Liver (tissue), 8 donors: ENCODE measurements at regions not wholly inside any gene's neighbourhood (a gene's known extent, or its start where the extent isn't known, plus 50 kb on each side); places are given as distances from the start of the nearest gene placed in this dataset.
"Not testable (repeated sequence)": the region's sequence is repeated elsewhere in the genome, so short reads cannot be mapped to it uniquely, and the experiment has no call there.

Source experiments
- DNase-seq: peaks from one replicate; pipeline ENCODE4 v3.0.0-alpha.2; 2017; ENCODE audit warnings: low spot score
- H3K27ac ChIP-seq, 2 donors: one replicate each; pipeline ENCODE4 v1.7.0; 2013; ENCODE audit warnings: inconsistent platforms in 2 of 2, low read length in 2 of 2, control low read depth in 1 of 2, low read depth in 1 of 2, mild to moderate bottlenecking in 1 of 2
- H3K27me3 ChIP-seq, 4 donors: one replicate each; pipeline versions ENCODE4 v1.6.1 to v1.7.0; 2013; ENCODE audit warnings: low read length in 3 of 4, inconsistent platforms in 1 of 4, mild to moderate bottlenecking in 1 of 4, moderate library complexity in 1 of 4; ENCODE audit not compliant: control insufficient read depth in 4 of 4, insufficient read depth in 4 of 4
- H3K36me3 ChIP-seq, 4 donors: one replicate each; pipeline versions ENCODE4 v1.6.1 to v1.7.0; 2013; ENCODE audit warnings: low read length in 3 of 4, mild to moderate bottlenecking in 3 of 4, low read depth in 1 of 4, moderate library complexity in 1 of 4; ENCODE audit not compliant: control insufficient read depth in 4 of 4, insufficient read depth in 3 of 4
- H3K4me1 ChIP-seq, 4 donors: one replicate each; pipeline versions ENCODE4 v1.6.1 to v1.7.0; 2013; ENCODE audit warnings: low read length in 3 of 4, mild to moderate bottlenecking in 3 of 4, moderate library complexity in 1 of 4; ENCODE audit not compliant: control insufficient read depth in 4 of 4, insufficient read depth in 4 of 4
- H3K4me3 ChIP-seq, 3 donors: one replicate each; pipeline versions ENCODE4 v1.6.1 to v1.7.0; 2013; ENCODE audit warnings: low read length in 3 of 3, control low read depth in 1 of 3, low read depth in 1 of 3, mild to moderate bottlenecking in 1 of 3
- H3K9ac ChIP-seq, 2 donors: one replicate each; pipeline ENCODE4 v1.7.0; 2013; ENCODE audit warnings: low read length in 2 of 2, mild to moderate bottlenecking in 2 of 2, moderate library complexity in 2 of 2, control low read depth in 1 of 2, low read depth in 1 of 2
- H3K9me3 ChIP-seq, 4 donors: one replicate each; pipeline versions ENCODE4 v1.6.1 to v1.7.0; 2013; ENCODE audit warnings: low read length in 3 of 4; ENCODE audit not compliant: control insufficient read depth in 4 of 4
- ATF3 ChIP-seq: IDR thresholded peaks from 2 replicates; pipeline ENCODE4 v1.6.1; 2016; ENCODE audit warnings: antibody characterized with exemption
- CTCF ChIP-seq: fragments of 150-350 bp; IDR thresholded peaks from 2 replicates; pipeline ENCODE4 v1.5.1; 2017; ENCODE audit warnings: improper control_type of control experiment, low read depth, low read length; ENCODE audit not compliant: missing input control
- EGR1 ChIP-seq, 2 donors: IDR thresholded peaks; 2 replicates each; pipeline ENCODE4 v1.6.1; 2016 to 2018; ENCODE audit warnings: antibody characterized with exemption in 2 of 2, low read depth in 2 of 2
- FOXA1 ChIP-seq: IDR thresholded peaks from 2 replicates; pipeline ENCODE4 v1.6.1; 2016; ENCODE audit warnings: antibody characterized with exemption
- HNF4A ChIP-seq, 2 donors: conservative IDR thresholded peaks; 2 replicates each; pipeline ENCODE4 v1.6.1; 2016; ENCODE audit warnings: antibody characterized with exemption in 2 of 2, mild to moderate bottlenecking in 2 of 2
- MAX ChIP-seq: IDR thresholded peaks from 2 replicates; pipeline ENCODE4 v1.6.1; 2016; ENCODE audit warnings: antibody characterized with exemption
- RAD21 ChIP-seq, 2 donors: IDR thresholded peaks; 2 replicates each; pipeline ENCODE4 v1.6.1; 2016; ENCODE audit warnings: antibody characterized with exemption in 2 of 2, mild to moderate bottlenecking in 2 of 2
- REST ChIP-seq: IDR thresholded peaks from 2 replicates; pipeline ENCODE4 v1.6.1; 2016; ENCODE audit warnings: antibody characterized with exemption, mild to moderate bottlenecking
- TAF1 ChIP-seq: conservative IDR thresholded peaks from 2 replicates; pipeline ENCODE4 v1.6.1; 2016; ENCODE audit warnings: antibody characterized with exemption, mild to moderate bottlenecking
- YY1 ChIP-seq: IDR thresholded peaks from 2 replicates; pipeline ENCODE4 v1.6.1; 2016; ENCODE audit warnings: antibody characterized with exemption, mild to moderate bottlenecking
- ZBTB33 ChIP-seq: IDR thresholded peaks from 2 replicates; pipeline ENCODE4 v1.6.1; 2016; ENCODE audit warnings: antibody characterized with exemption
- WGBS: extraction: QIAGEN DNeasy Blood & Tissue Kit; methylation state at CpG from one replicate; pipeline ENCODE4 v1.1.7; 2013; 5-methylcytosine and 5-hydroxymethylcytosine counted together
- donor health status: healthy.
- donor health status: healthy.
- donor health status: healthy.
- donor health status: healthy.
- donor health status: healthy.

- H3K4me1 ChIP-seq = no peaks in the 10 kb centered on the region
- H3K4me3 ChIP-seq = no peak overlapping the region
- H3K9ac ChIP-seq = no peak overlapping the region
- TF ChIP-seq HNF4A (conservative IDR thresholded peaks at IDR 0.05) = no peak
- TF ChIP-seq FOXA1 = no peak
- TF ChIP-seq ATF3 = no peak
- TF ChIP-seq ZBTB33 = no peak
- no peak for TF ChIP-seq RAD21 (IDR thresholded peaks at IDR 0.05)
- TF ChIP-seq YY1 = no peak
- no peak for TF ChIP-seq MAX
- H3K9me3 ChIP-seq = no peaks in the 10 kb centered on the region
- no peaks in the 10 kb centered on the region for H3K36me3 ChIP-seq
- no peak overlapping the region for H3K27ac ChIP-seq
- WGBS = 68% methylated on average over 4 of the region's 4 CpGs
- no peak for DNase-seq
- no peaks in the 10 kb centered on the region for H3K27me3 ChIP-seq
These were observed 592.3 kb downstream of the TRIB2 start for GRCh38 chr2:13308989-13309388.

- no peak for DNase-seq
- no peaks in the 10 kb centered on the region for H3K36me3 ChIP-seq
- H3K9me3 ChIP-seq = no peaks in the 10 kb centered on the region
- TF ChIP-seq EGR1 (IDR thresholded peaks at IDR 0.05; ENCODE audit: low read depth in 2 of 2) (no peak), CTCF (no peak), REST (no peak), MAX (no peak), TAF1 (no peak)
- no peaks in the 10 kb centered on the region for H3K4me1 ChIP-seq
- no peaks in the 10 kb centered on the region for H3K27me3 ChIP-seq
- H3K27ac ChIP-seq = no peak overlapping the region
- H3K9ac ChIP-seq = no peak overlapping the region
- no peak overlapping the region for H3K4me3 ChIP-seq
- WGBS = 48% methylated on average over 2 of the region's 2 CpGs
These were observed 615.3 kb downstream of the TRIB2 start for GRCh38 chr2:13332060-13332459.

GRCh38 chr2:13334071-13334470, 617.3 kb downstream of the TRIB2 start:
- not testable (repeated sequence) for H3K9ac ChIP-seq, H3K4me1 ChIP-seq, DNase-seq, H3K27ac ChIP-seq, H3K9me3 ChIP-seq, H3K27me3 ChIP-seq, H3K36me3 ChIP-seq, H3K4me3 ChIP-seq
